K562 (cell line): ENCODE measurements at regions not wholly inside any gene's neighbourhood (a gene's known extent, or its start where the extent isn't known, plus 50 kb on each side); places are given as distances from the start of the nearest gene placed in this dataset.

Source experiments
- ATAC-seq: fragments of 200-7000 bp; cut with Tn5 transposase; 3 replicates; pipeline ENCODE4 v1.9.1; 2020; ENCODE audit warnings: moderate library complexity
- BruUV-seq: library from RNA; stranded (reverse); fragments of 400-500 nt; replicated peaks from 2 replicates; lab custom pipeline; 2021; lab: Mats Ljungman, UMichigan
- CTCF ChIA-PET: fragments of 300-600 bp; formaldehyde crosslinking; extraction: SDS; loops from one replicate; lab custom pipeline; 2021; ENCODE audit warnings: low intra/inter-chr PET ratio; lab: Yijun Ruan, JAX
- POLR2A ChIA-PET: fragments of 300-600, 350-650 bp; sonication (Branson Sonifier 250); formaldehyde crosslinking; extraction: SDS; loops from one replicate; lab custom pipeline; 2021; ENCODE audit warnings: antibody characterized with exemption, inconsistent platforms; lab: Yijun Ruan, JAX
- DNase-seq, 4 experiments: peaks; one replicate each; pipeline versions ENCODE4 v3.0.0 to v3.0.0-alpha.2; 2011 to 2018; ENCODE audit warnings: low spot score in 3 of 4, mixed read lengths in 3 of 4; ENCODE audit errors: extremely low read depth in 1 of 4
- FAIRE-seq: peaks from 2 replicates; lab custom pipeline; 2011; peaks lifted over from hg19 to GRCh38; lab: Jason Lieb, UNC
- H2AFZ ChIP-seq: 2 replicates; pipeline ENCODE4 v1.6.0; 2011; ENCODE audit warnings: low read depth, low read length, control low read depth, inconsistent platforms
- H3K27ac ChIP-seq: fragments of 200-600 bp; 3 replicates; pipeline ENCODE4 v1.8.0; 2011; ENCODE audit warnings: low read depth, mild to moderate bottlenecking, control low read depth, inconsistent platforms, low read length, moderate library complexity, mixed read lengths; ENCODE audit errors: extremely low read depth
- H3K27me3 ChIP-seq, 2 experiments: fragments of 300-600 bp in 1 of 2; 2 replicates in 1 of 2; 3 replicates in 1 of 2; pipeline versions ENCODE4 v1.6.0 to v1.8.0; 2011; ENCODE audit warnings: inconsistent platforms in 2 of 2, low read length in 2 of 2, mild to moderate bottlenecking in 1 of 2, mixed read lengths in 1 of 2, moderate library complexity in 1 of 2; ENCODE audit not compliant: control insufficient read depth in 2 of 2, insufficient read depth in 2 of 2
- H3K36me3 ChIP-seq: fragments of 300-600 bp; 3 replicates; pipeline ENCODE4 v1.8.0; 2011; ENCODE audit warnings: mild to moderate bottlenecking, low read length, inconsistent platforms; ENCODE audit not compliant: control insufficient read depth, insufficient read depth
- H3K4me1 ChIP-seq, 2 experiments: fragments of 200-600 bp in 1 of 2; replicated peaks in 1 of 2; 2 replicates in 1 of 2; 3 replicates in 1 of 2; pipeline versions ENCODE4 v1.5.1 to v1.8.0; 2011; ENCODE audit warnings: inconsistent platforms in 2 of 2, low read length in 2 of 2, mild to moderate bottlenecking in 1 of 2, mixed read lengths in 1 of 2, moderate library complexity in 1 of 2; ENCODE audit not compliant: control insufficient read depth in 2 of 2, insufficient read depth in 2 of 2
- H3K4me2 ChIP-seq: 2 replicates; pipeline ENCODE4 v1.6.1; 2011; ENCODE audit warnings: low read length, control low read depth, inconsistent platforms, mixed read lengths; ENCODE audit not compliant: insufficient read depth
- H3K4me3 ChIP-seq: fragments of 200-600 bp; sonication (generic), shearing (Covaris generic); 2 replicates; pipeline ENCODE4 v1.5.1; 2016; ENCODE audit warnings: control low read depth, inconsistent platforms
- H3K79me2 ChIP-seq: fragments of 200-600 bp; 3 replicates; pipeline ENCODE4 v1.8.0; 2011; ENCODE audit warnings: low read length, inconsistent platforms; ENCODE audit not compliant: control insufficient read depth, insufficient read depth
- H3K9ac ChIP-seq, 2 experiments: 2 replicates each; pipeline versions ENCODE4 v1.6.0 to v1.6.1; 2011; ENCODE audit warnings: low read depth in 2 of 2, low read length in 2 of 2, control low read depth in 1 of 2, inconsistent platforms in 1 of 2, mild to moderate bottlenecking in 1 of 2, mixed read lengths in 1 of 2; ENCODE audit not compliant: insufficient read depth in 1 of 2
- H3K9me1 ChIP-seq: one replicate; pipeline ENCODE4 v1.6.0; 2011; ENCODE audit warnings: inconsistent platforms, mild to moderate bottlenecking, low read length, moderate library complexity; ENCODE audit not compliant: control insufficient read depth, insufficient read depth
- H3K9me3 ChIP-seq: replicated peaks from 2 replicates; pipeline ENCODE4 v1.5.1; 2011; ENCODE audit warnings: low read depth, low read length, inconsistent platforms; ENCODE audit not compliant: control insufficient read depth, insufficient read depth
- H4K20me1 ChIP-seq: replicated peaks from 2 replicates; pipeline ENCODE4 v1.6.1; 2011; ENCODE audit warnings: low read length, inconsistent platforms, mixed read lengths; ENCODE audit not compliant: control insufficient read depth, insufficient read depth
- CCNT2 ChIP-seq: IDR thresholded peaks from 2 replicates; pipeline ENCODE4 v1.6.1; 2011; ENCODE audit warnings: borderline replicate concordance, low read depth, mild to moderate bottlenecking, moderate library complexity, mixed read lengths, low read length; ENCODE audit not compliant: insufficient read length; ENCODE audit errors: extremely low read depth
- HDGF ChIP-seq: fragments of 450-650 bp; IDR thresholded peaks from 2 replicates; pipeline ENCODE4 v1.6.1; 2016
- MLX ChIP-seq, 2 experiments: fragments of 450-650 bp in 1 of 2; sonication (generic) in 1 of 2; formaldehyde crosslinking; conservative IDR thresholded peaks; 2 replicates each; pipeline versions ENCODE4 v1.4.0 to v1.8.1; 2020 to 2022; ENCODE audit warnings: mild to moderate bottlenecking in 1 of 2, missing genetic modification reagents in 1 of 2
- SRSF1 ChIP-seq: fragments of 200-400 bp; formaldehyde crosslinking; IDR thresholded peaks from 2 replicates; pipeline ENCODE4 v1.6.1; 2017; ENCODE audit warnings: mild to moderate bottlenecking, low read depth, low read length, moderate library complexity
- YY1 ChIP-seq, 3 experiments: IDR thresholded peaks; 2 replicates each; pipeline ENCODE4 v1.6.1; 2011; ENCODE audit warnings: low read length in 2 of 3, mild to moderate bottlenecking in 2 of 3, moderate library complexity in 2 of 3, borderline replicate concordance in 1 of 3, control low read depth in 1 of 3, low read depth in 1 of 3; ENCODE audit not compliant: insufficient read depth in 3 of 3, insufficient replicate concordance in 2 of 3, control insufficient read depth in 1 of 3, insufficient read length in 1 of 3; ENCODE audit errors: extremely low read depth in 1 of 3
- ZKSCAN3 ChIP-seq: fragments of 250-450 bp; sonication (Bioruptor Pico); IDR thresholded peaks from 2 replicates; pipeline ENCODE4 v1.4.0; 2020
- ZNF23 ChIP-seq: fragments of 250-450 bp; sonication (Bioruptor Pico); IDR thresholded peaks from 2 replicates; pipeline ENCODE4 v1.4.0; 2020; ENCODE audit warnings: mild to moderate bottlenecking
- ZNF431 ChIP-seq: sonication (generic); formaldehyde crosslinking; IDR thresholded peaks from 2 replicates; pipeline ENCODE4 v1.8.0; 2022; ENCODE audit warnings: mild to moderate bottlenecking, missing genetic modification reagents
- WGBS: fragments of 100-300 bp; shearing (Covaris generic); methylation state at CpG from one replicate; pipeline ENCODE4 v1.1.6; 2016; ENCODE audit warnings: low coverage, mixed read lengths; ENCODE audit not compliant: insufficient coverage; ENCODE audit errors: missing lambda C conversion rate; 5-methylcytosine and 5-hydroxymethylcytosine counted together
- in situ Hi-C: fragments of 300-500 bp; cut with MboI; formaldehyde crosslinking; loops from 4 replicates; pipeline ENCODE4 v1.15.0; 2018; ENCODE audit warnings: inconsistent platforms, mixed read lengths
- intact Hi-C: fragments of 100-400 bp; cut with micrococcal nuclease; formaldehyde crosslinking; loops from 2 replicates; pipeline ENCODE4 v1.14.2; 2022
- TF ChIP-seq, protein P1 (sequence below): fragments of 250-450 bp; sonication (Bioruptor Pico); IDR thresholded peaks from 2 replicates; pipeline ENCODE4 v1.8.0; 2021; ENCODE audit warnings: moderate library complexity, mild to moderate bottlenecking, inconsistent platforms

DNA sequence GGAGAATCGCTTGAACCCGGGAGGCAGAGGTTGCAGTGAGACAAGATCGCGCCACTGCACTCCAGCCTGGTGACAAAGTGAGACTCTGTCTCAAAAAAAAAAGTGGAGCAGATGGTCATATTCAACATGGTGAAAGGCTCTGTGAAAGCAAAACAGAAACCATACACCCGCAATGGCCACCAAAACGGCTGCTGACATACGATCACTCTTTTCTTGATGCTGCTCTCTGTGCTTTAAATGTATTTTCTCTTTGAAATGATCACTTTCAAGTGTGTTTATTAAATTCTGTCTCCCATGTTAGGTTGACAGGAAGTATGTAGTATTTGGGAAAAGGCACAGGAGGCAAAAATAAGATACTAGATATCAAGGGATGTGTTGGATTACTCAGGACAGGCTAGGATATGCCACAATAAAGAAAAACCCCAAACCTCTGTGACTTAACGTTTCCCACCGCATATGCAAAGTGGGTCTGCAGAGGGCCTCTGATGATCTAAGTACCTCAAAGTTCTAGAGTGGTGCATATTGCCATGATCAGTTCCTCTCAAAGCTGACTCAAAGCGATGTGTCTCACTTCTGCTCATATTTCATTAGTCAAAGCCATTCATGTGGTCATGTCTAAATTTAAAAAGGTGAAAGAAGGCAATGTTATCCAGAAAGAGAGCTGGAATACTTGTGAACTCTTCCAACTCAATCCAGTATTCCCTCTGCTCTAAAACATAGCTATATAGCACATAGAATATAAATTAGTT lies 155.1 kb upstream of the SOX4 start:
- ChIA-PET CTCF (no interaction called here), POLR2A (interaction anchor here (0.7 kb wide), 1 partner anchor 53 kb away, joined by 3 read pairs; no protein-coding TSS in a partner anchor)
- Histone ChIP-seq H3K4me2 (no peak overlapping the region), H3K4me1 (no peaks in the 10 kb centered on the region), H3K36me3 (no peaks in the 10 kb centered on the region), H3K79me2 (no peaks in the 10 kb centered on the region), H3K27me3 (peaks cover 3 to 17% of the 10 kb centered on the region in 2 experiments; a peak in 4 of 5 replicates), H3K4me3 (no peak overlapping the region), H3K27ac (no peak overlapping the region), H2AFZ (no peak overlapping the region), H3K9ac (no peak overlapping the region), H3K9me1 (no peaks in the 10 kb centered on the region), H4K20me1 (no peaks in the 10 kb centered on the region), H3K9me3 (no peaks in the 10 kb centered on the region)
- in situ Hi-C loops (no loop called here), intact Hi-C loops (no loop called here)
- FAIRE-seq, result no peak
- 2% methylated on average over 10 of the region's 10 CpGs for WGBS
- DNase-seq, result no peak
- TF ChIP-seq ZKSCAN3 (CRISPR knock-in tag), result no peak
- peak in 1 of 3 experiments; percentile 11 for TF ChIP-seq YY1 (IDR thresholded peaks at IDR 0.05; ENCODE audit: borderline replicate concordance in 1 of 3, control insufficient read depth in 1 of 3, extremely low read depth in 1 of 3, insufficient read depth in 3 of 3, insufficient read length in 1 of 3, insufficient replicate concordance in 2 of 3, low read depth in 1 of 3, low read length in 2 of 3)
- no peak for ATAC-seq
- no TSS peak for BruUV-seq

- no peaks in the 10 kb centered on the region for H3K9me3 ChIP-seq
- BruUV-seq, result no TSS peak
- no peak overlapping the region for H3K9ac ChIP-seq
- WGBS, result 0% methylated on average over 2 of the region's 2 CpGs
- H3K4me3 ChIP-seq, result no peak overlapping the region
- intact Hi-C loops, result no loop called here
- peaks cover 3 to 11% of the 10 kb centered on the region in 2 experiments; a peak in 4 of 5 replicates for H3K27me3 ChIP-seq
- DNase-seq, result no peak
- no peaks in the 10 kb centered on the region for H3K36me3 ChIP-seq
- H3K4me2 ChIP-seq, result no peak overlapping the region
- no peaks in the 10 kb centered on the region for H3K9me1 ChIP-seq
- H3K27ac ChIP-seq, result no peak overlapping the region
- H3K4me1 ChIP-seq, result no peaks in the 10 kb centered on the region
- CTCF ChIA-PET, result no interaction called here
- no peak overlapping the region for H2AFZ ChIP-seq
- in situ Hi-C loops, result no loop called here
- H3K79me2 ChIP-seq, result no peaks in the 10 kb centered on the region
- ATAC-seq, result no peak
- H4K20me1 ChIP-seq, result no peaks in the 10 kb centered on the region
- POLR2A ChIA-PET, result interaction anchor here (0.7 kb wide), 1 partner anchor 53 kb away, joined by 3 read pairs; no protein-coding TSS in a partner anchor
- FAIRE-seq, result no peak
- TF ChIP-seq SRSF1 (no peak), HDGF (no peak), ZNF431 (no peak), ZNF23 (CRISPR knock-in tag) (no peak), CCNT2 (no peak), MLX (CRISPR knock-in tag; conservative IDR thresholded peaks at IDR 0.05) (no peak)
- TF ChIP-seq, protein P1, sequence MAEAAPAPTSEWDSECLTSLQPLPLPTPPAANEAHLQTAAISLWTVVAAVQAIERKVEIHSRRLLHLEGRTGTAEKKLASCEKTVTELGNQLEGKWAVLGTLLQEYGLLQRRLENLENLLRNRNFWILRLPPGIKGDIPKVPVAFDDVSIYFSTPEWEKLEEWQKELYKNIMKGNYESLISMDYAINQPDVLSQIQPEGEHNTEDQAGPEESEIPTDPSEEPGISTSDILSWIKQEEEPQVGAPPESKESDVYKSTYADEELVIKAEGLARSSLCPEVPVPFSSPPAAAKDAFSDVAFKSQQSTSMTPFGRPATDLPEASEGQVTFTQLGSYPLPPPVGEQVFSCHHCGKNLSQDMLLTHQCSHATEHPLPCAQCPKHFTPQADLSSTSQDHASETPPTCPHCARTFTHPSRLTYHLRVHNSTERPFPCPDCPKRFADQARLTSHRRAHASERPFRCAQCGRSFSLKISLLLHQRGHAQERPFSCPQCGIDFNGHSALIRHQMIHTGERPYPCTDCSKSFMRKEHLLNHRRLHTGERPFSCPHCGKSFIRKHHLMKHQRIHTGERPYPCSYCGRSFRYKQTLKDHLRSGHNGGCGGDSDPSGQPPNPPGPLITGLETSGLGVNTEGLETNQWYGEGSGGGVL (CRISPR knock-in tag), result no peak
Observed at GRCh38 chr6:21438986-21439352, 154.6 kb upstream of the SOX4 start.
